NCI-H2081 treated with DMSO at 0.1 percent for 48 hours (cell line): ENCODE measurements at regions not wholly inside any gene's neighbourhood (a gene's known extent, or its start where the extent isn't known, plus 50 kb on each side); places are given as distances from the start of the nearest gene placed in this dataset.
A peak's percentile ranks its signal among the peaks of the same experiment; 100 is the strongest.

Source experiments
- DNase-seq: peaks from one replicate; lab custom pipeline; 2025; lab: John Stamatoyannopoulos, UW

- DNase-seq: no peak
Measured at GRCh38 chr1:224846119-224846907, 83.2 kb upstream of the DNAH14 start.

GRCh38 chr1:224850446-224850845 is 79.0 kb upstream of the DNAH14 start:
- no peak for DNase-seq

GRCh38 chr1:224851210-224851847 is 78.1 kb upstream of the DNAH14 start:
- no peak for DNase-seq

GRCh38 chr1:224851848-224852261 is 77.6 kb upstream of the DNAH14 start:
- no peak for DNase-seq

GRCh38 chr1:224852901-224853568 is 76.4 kb upstream of the DNAH14 start:
- DNase-seq: peak; percentile 15

- no peak for DNase-seq
Measured at GRCh38 chr1:224856973-224857372, 72.5 kb upstream of the DNAH14 start.

GRCh38 chr1:224859651-224860050 is 69.8 kb upstream of the DNAH14 start:
- no peak for DNase-seq

GRCh38 chr1:224860488-224861338 is 68.8 kb upstream of the DNAH14 start:
- no peak for DNase-seq

- no peak for DNase-seq
Measured at GRCh38 chr1:224861339-224861716, 68.1 kb upstream of the DNAH14 start.

GRCh38 chr1:224863486-224863885 is 66.0 kb upstream of the DNAH14 start:
- DNase-seq: no peak

GRCh38 chr1:224864006-224864405 is 65.5 kb upstream of the DNAH14 start:
- no peak for DNase-seq

- DNase-seq: no peak
Measured at GRCh38 chr1:224865510-224865909, 64.0 kb upstream of the DNAH14 start.

GRCh38 chr1:224866940-224867339 is 62.5 kb upstream of the DNAH14 start:
- no peak for DNase-seq

- no peak for DNase-seq
Measured at GRCh38 chr1:224867715-224868114, 61.8 kb upstream of the DNAH14 start.

GRCh38 chr1:224872832-224873433 is 56.5 kb upstream of the DNAH14 start:
- DNase-seq: no peak

GRCh38 chr1:224873434-224874369 is 55.8 kb upstream of the DNAH14 start:
- no peak for DNase-seq

GRCh38 chr1:224874775-224875174 is 54.7 kb upstream of the DNAH14 start:
- DNase-seq: no peak

GRCh38 chr1:224879162-224879803 is 50.2 kb upstream of the DNAH14 start:
- no peak for DNase-seq
